ENCODE measurements at regions not wholly inside any gene's neighbourhood (a gene's known extent, or its start where the extent isn't known, plus 50 kb on each side); places are given as distances from the start of the nearest gene placed in this dataset.

GRCh38 chr12:43216490-43216889, 335.5 kb downstream of the ADAMTS20 start:
- Histone ChIP-seq H3K9me3 (replicated peaks in 1 of 3) (no peaks in the 10 kb centered on the region), H3K27ac (no peak overlapping the region), H3K4me3 (no peak overlapping the region), H3K27me3 (no peaks in the 10 kb centered on the region), H3K36me3 (replicated peaks in 1 of 2) (no peaks in the 10 kb centered on the region), H3K4me1 (replicated peaks in 1 of 2) (no peaks in the 10 kb centered on the region)
- intact Hi-C loops (cut with DNase I) = no loop called here
- 55 to 74% (median 63%) methylated on average over 1 of the region's 1 CpG for WGBS, 4 donors
- no peak for DNase-seq
- no peak for TF ChIP-seq POLR2A (IDR thresholded peaks at IDR 0.05)
- TF ChIP-seq CTCF (IDR thresholded peaks at IDR 0.05) = no peak

- no peak overlapping the region for H3K4me3 ChIP-seq
- WGBS, 4 donors = 86 to 89% (median 88%) methylated on average over 5 of the region's 5 CpGs
Measured at GRCh38 chr12:43214166-43214565, 337.8 kb downstream of the ADAMTS20 start.

GRCh38 chr12:43213608-43214007, 338.4 kb downstream of the ADAMTS20 start:
- intact Hi-C loops (cut with DNase I) = no loop called here
- TF ChIP-seq POLR2A (IDR thresholded peaks at IDR 0.05) (no peak), CTCF (IDR thresholded peaks at IDR 0.05) (no peak)
- H3K9me3 ChIP-seq (replicated peaks in 1 of 3) = no peaks in the 10 kb centered on the region
- DNase-seq = no peak
- H3K4me1 ChIP-seq (replicated peaks in 1 of 2) = no peaks in the 10 kb centered on the region
- H3K36me3 ChIP-seq (replicated peaks in 1 of 2) = no peaks in the 10 kb centered on the region
- H3K27me3 ChIP-seq = no peaks in the 10 kb centered on the region
- no peak overlapping the region for H3K27ac ChIP-seq
- 82 to 92% (median 86%) methylated on average over 3 of the region's 3 CpGs for WGBS, 4 donors
- no peak overlapping the region for H3K4me3 ChIP-seq

More at GRCh38 chr12:43214166-43214565, 337.8 kb downstream of the ADAMTS20 start:
- Histone ChIP-seq H3K9me3 (replicated peaks in 1 of 3) (no peaks in the 10 kb centered on the region), H3K27me3 (no peaks in the 10 kb centered on the region), H3K36me3 (replicated peaks in 1 of 2) (no peaks in the 10 kb centered on the region), H3K4me1 (replicated peaks in 1 of 2) (no peaks in the 10 kb centered on the region), H3K27ac (no peak overlapping the region)
- DNase-seq = no peak
- intact Hi-C loops (cut with DNase I) = no loop called here
- TF ChIP-seq CTCF (IDR thresholded peaks at IDR 0.05) (no peak), POLR2A (IDR thresholded peaks at IDR 0.05) (no peak)

- no peak overlapping the region for H3K27ac ChIP-seq
- H3K9me3 ChIP-seq (replicated peaks in 1 of 3) = no peaks in the 10 kb centered on the region
- H3K27me3 ChIP-seq = no peaks in the 10 kb centered on the region
- no peak overlapping the region for H3K4me3 ChIP-seq
- intact Hi-C loops (cut with DNase I) = no loop called here
- 24 to 36% (median 33%) methylated on average over 6 of the region's 6 CpGs for WGBS, 4 donors
- H3K36me3 ChIP-seq (replicated peaks in 1 of 2) = no peaks in the 10 kb centered on the region
- no peak for DNase-seq
- no peaks in the 10 kb centered on the region for H3K4me1 ChIP-seq (replicated peaks in 1 of 2)
- TF ChIP-seq CTCF (IDR thresholded peaks at IDR 0.05) (no peak), POLR2A (IDR thresholded peaks at IDR 0.05) (no peak)
Measured at GRCh38 chr12:43210485-43211192, 341.4 kb downstream of the ADAMTS20 start.

Data from adrenal gland (tissue), 9 donors.